Activated CD4-positive, alpha-beta T cell treated with anti-CD3 and anti-CD28 coated beads, Interleukin-2, Interleukin-4, amounts not matched to agents 100 ng/mL and 50 ng/mL, durations not matched to agents 16 hours and 8 hours (primary cell): ENCODE measurements at regions not wholly inside any gene's neighbourhood (a gene's known extent, or its start where the extent isn't known, plus 50 kb on each side); places are given as distances from the start of the nearest gene placed in this dataset.

Experiments used
- DNase-seq: peaks from one replicate; pipeline ENCODE4 v3.0.0-alpha.2; 2020; ENCODE audit warnings: low spot score

- no peak for DNase-seq
Observed at GRCh38 chr3:76694063-76694462, 345.8 kb upstream of the ROBO2 start.

GRCh38 chr3:76698136-76698706, 341.7 kb upstream of the ROBO2 start:
- no peak for DNase-seq

- no peak for DNase-seq
Observed at GRCh38 chr3:76699846-76700245, 340.1 kb upstream of the ROBO2 start.

- no peak for DNase-seq
Observed at GRCh38 chr3:76700323-76700722, 339.6 kb upstream of the ROBO2 start.

- DNase-seq = no peak
Observed at GRCh38 chr3:76702676-76703075, 337.2 kb upstream of the ROBO2 start.

GRCh38 chr3:76715426-76715825, 324.5 kb upstream of the ROBO2 start:
- DNase-seq = no peak

GRCh38 chr3:76723366-76723765, 316.5 kb upstream of the ROBO2 start:
- DNase-seq = no peak

GRCh38 chr3:76724075-76724474, 315.8 kb upstream of the ROBO2 start:
- no peak for DNase-seq

- DNase-seq = no peak
Observed at GRCh38 chr3:76724706-76725105, 315.2 kb upstream of the ROBO2 start.

- no peak for DNase-seq
Observed at GRCh38 chr3:76726034-76726433, 313.9 kb upstream of the ROBO2 start.

- no peak for DNase-seq
Observed at GRCh38 chr3:76728426-76728825, 311.5 kb upstream of the ROBO2 start.

GRCh38 chr3:76731471-76731870, 308.4 kb upstream of the ROBO2 start:
- no peak for DNase-seq

- no peak for DNase-seq
Observed at GRCh38 chr3:76733073-76733759, 306.7 kb upstream of the ROBO2 start.

- DNase-seq = no peak
Observed at GRCh38 chr3:76735152-76735551, 304.7 kb upstream of the ROBO2 start.

GRCh38 chr3:76753599-76753998, 286.3 kb upstream of the ROBO2 start:
- DNase-seq = no peak

- no peak for DNase-seq
Observed at GRCh38 chr3:76754247-76754646, 285.7 kb upstream of the ROBO2 start.

GRCh38 chr3:76756577-76756976, 283.3 kb upstream of the ROBO2 start:
- no peak for DNase-seq

GRCh38 chr3:76760336-76760735, 279.6 kb upstream of the ROBO2 start:
- DNase-seq = no peak

- no peak for DNase-seq
Observed at GRCh38 chr3:76765511-76765910, 274.4 kb upstream of the ROBO2 start.

GRCh38 chr3:76768912-76769311, 271.0 kb upstream of the ROBO2 start:
- no peak for DNase-seq

GRCh38 chr3:76776927-76777326, 263.0 kb upstream of the ROBO2 start:
- DNase-seq = no peak

- no peak for DNase-seq
Observed at GRCh38 chr3:76788206-76788605, 251.7 kb upstream of the ROBO2 start.

GRCh38 chr3:76789237-76789636, 250.7 kb upstream of the ROBO2 start:
- no peak for DNase-seq

- DNase-seq = no peak
Observed at GRCh38 chr3:76811418-76811817, 228.5 kb upstream of the ROBO2 start.
